ENCODE measurements at regions not wholly inside any gene's neighbourhood (a gene's known extent, or its start where the extent isn't known, plus 50 kb on each side); places are given as distances from the start of the nearest gene placed in this dataset.

DNA sequence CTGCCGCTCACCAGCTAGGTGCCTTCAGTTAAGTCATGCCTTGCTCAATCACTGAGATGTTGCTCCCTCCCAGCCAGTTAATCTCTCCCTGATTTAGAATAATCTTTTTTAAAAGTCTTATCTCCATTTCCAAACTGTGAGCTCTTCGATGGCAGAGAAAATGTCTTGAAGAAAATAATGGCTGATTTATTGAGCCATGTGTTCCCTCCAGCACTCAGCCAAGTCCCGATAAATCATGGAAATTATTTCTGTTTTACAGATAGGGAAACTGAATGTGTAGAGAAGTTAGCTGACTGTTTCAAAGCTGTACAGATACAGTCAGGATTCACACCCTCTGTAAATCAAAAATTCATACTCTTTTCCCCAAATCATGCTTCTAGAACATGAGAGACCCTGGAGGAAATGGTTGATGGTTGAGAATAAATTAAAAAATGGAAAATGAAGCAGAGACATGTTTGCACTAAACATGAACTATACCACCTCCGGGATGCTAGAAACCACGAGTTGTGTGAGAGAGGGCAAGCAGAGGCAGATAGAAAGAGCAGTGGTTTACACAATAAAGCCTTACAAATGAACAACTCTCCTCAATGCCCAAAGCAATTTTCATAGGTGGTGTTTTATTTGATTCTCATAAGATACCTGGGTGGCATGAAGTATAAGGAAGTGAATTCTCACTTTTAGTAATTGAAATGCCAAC, 376.4 kb downstream of the PLPP3 start:
- no peak for TF ChIP-seq ZSCAN21 (CRISPR knock-in tag; IDR thresholded peaks at IDR 0.05; ENCODE audit: borderline replicate concordance)
- no peak for TF ChIP-seq RELA (CRISPR knock-in tag; IDR thresholded peaks at IDR 0.05)
- no peak for TF ChIP-seq POLR2AphosphoS5 (IDR thresholded peaks at IDR 0.05; ENCODE audit: low read depth, low read length)
- no peak for TF ChIP-seq TBP (CRISPR knock-in tag; IDR thresholded peaks at IDR 0.05)
